Neural cell (in vitro differentiated cells): ENCODE measurements at regions not wholly inside any gene's neighbourhood (a gene's known extent, or its start where the extent isn't known, plus 50 kb on each side); places are given as distances from the start of the nearest gene placed in this dataset.

Experiments used
- H2AFZ ChIP-seq: fragments of 200-600, 300-800 bp; sonication (generic), shearing (Covaris generic); 2 replicates; pipeline ENCODE4 v1.6.0; 2014; ENCODE audit warnings: low read depth, mild to moderate bottlenecking, antibody characterized with exemption, low read length, moderate library complexity
- H3F3A ChIP-seq: fragments of 200-600 bp; shearing (Covaris generic); 2 replicates; pipeline ENCODE4 v1.6.1; 2016; ENCODE audit warnings: mild to moderate bottlenecking, moderate library complexity, mixed read lengths, antibody characterized with exemption, low read length; ENCODE audit not compliant: insufficient read depth, poor library complexity, severe bottlenecking
- H3K27ac ChIP-seq: fragments of 200-600, 300-800 bp; sonication (generic), shearing (Covaris generic); 2 replicates; pipeline ENCODE4 v1.5.1; 2014; ENCODE audit warnings: mild to moderate bottlenecking, low read length, moderate library complexity
- H3K27me3 ChIP-seq: fragments of 300-800, 200-600 bp; sonication (generic), shearing (Covaris generic); 2 replicates; pipeline ENCODE4 v1.6.0; 2014; ENCODE audit warnings: mild to moderate bottlenecking, low read depth, low read length, moderate library complexity; ENCODE audit not compliant: insufficient read depth
- H3K36me3 ChIP-seq: fragments of 300-800, 200-600 bp; sonication (generic), shearing (Covaris generic); 2 replicates; pipeline ENCODE4 v1.5.1; 2014; ENCODE audit warnings: mild to moderate bottlenecking, antibody characterized with exemption, low read length, moderate library complexity; ENCODE audit not compliant: insufficient read depth
- H3K4me2 ChIP-seq: fragments of 300-800, 200-600 bp; sonication (generic), shearing (Covaris generic); 2 replicates; pipeline ENCODE4 v1.6.0; 2014; ENCODE audit warnings: mild to moderate bottlenecking, low read length
- H3K4me3 ChIP-seq: fragments of 300-800, 200-600 bp; sonication (generic), shearing (Covaris generic); 2 replicates; pipeline ENCODE4 v1.5.1; 2014; ENCODE audit warnings: mild to moderate bottlenecking, low read length, moderate library complexity
- H3K79me2 ChIP-seq: fragments of 200-600 bp; shearing (Covaris generic); replicated peaks from 2 replicates; pipeline ENCODE4 v1.6.0; 2014; ENCODE audit warnings: mild to moderate bottlenecking, low read length, moderate library complexity; ENCODE audit not compliant: insufficient read depth
- H3K9ac ChIP-seq: fragments of 300-800, 200-600 bp; sonication (generic), shearing (Covaris generic); 2 replicates; pipeline ENCODE4 v1.6.1; 2016; ENCODE audit warnings: mild to moderate bottlenecking, low read length, mixed read lengths
- H3K9me2 ChIP-seq: fragments of 200-600 bp; shearing (Covaris generic); 2 replicates; pipeline ENCODE4 v1.6.1; 2016; ENCODE audit warnings: mild to moderate bottlenecking, low read length, mixed read lengths; ENCODE audit not compliant: insufficient read depth
- H3K9me3 ChIP-seq: fragments of 200-600, 300-800 bp; sonication (generic), shearing (Covaris generic); 2 replicates; pipeline ENCODE4 v1.6.1; 2016; ENCODE audit warnings: mild to moderate bottlenecking, mixed run types, low read length, moderate library complexity, mixed read lengths
- H4K20me1 ChIP-seq: fragments of 200-600 bp; shearing (Covaris generic); 2 replicates; pipeline ENCODE4 v1.6.1; 2016; ENCODE audit warnings: mild to moderate bottlenecking, mixed run types; ENCODE audit not compliant: insufficient read depth
- EP300 ChIP-seq: fragments of 450-650 bp; conservative IDR thresholded peaks from 2 replicates; pipeline ENCODE4 v1.6.1; 2014; ENCODE audit warnings: antibody characterized with exemption, mild to moderate bottlenecking, moderate library complexity; ENCODE audit not compliant: poor library complexity, severe bottlenecking
- EZH2 ChIP-seq: fragments of 200-600, 300-800 bp; shearing (Covaris generic), sonication (generic); IDR thresholded peaks from 2 replicates; pipeline ENCODE4 v1.6.1; 2014; ENCODE audit warnings: antibody characterized with exemption, low read length, borderline replicate concordance, mild to moderate bottlenecking; ENCODE audit not compliant: insufficient read depth, poor library complexity, severe bottlenecking
- MXI1 ChIP-seq: fragments of 450-650 bp; conservative IDR thresholded peaks from 2 replicates; pipeline ENCODE4 v1.6.1; 2014; ENCODE audit warnings: antibody characterized with exemption, mild to moderate bottlenecking; ENCODE audit not compliant: poor library complexity, severe bottlenecking
- POLR2AphosphoS5 ChIP-seq: IDR thresholded peaks from 2 replicates; pipeline ENCODE4 v1.6.1; 2012
- RAD21 ChIP-seq: fragments of 450-650 bp; conservative IDR thresholded peaks from 2 replicates; pipeline ENCODE4 v1.6.1; 2014; ENCODE audit warnings: antibody characterized with exemption, mild to moderate bottlenecking, moderate library complexity
- SMC3 ChIP-seq: fragments of 450-650 bp; conservative IDR thresholded peaks from 2 replicates; pipeline ENCODE4 v1.6.1; 2014; ENCODE audit warnings: antibody characterized with exemption, mild to moderate bottlenecking, moderate library complexity; ENCODE audit not compliant: poor library complexity
- TAF1 ChIP-seq: IDR thresholded peaks from 2 replicates; pipeline ENCODE4 v1.6.1; 2012; ENCODE audit warnings: low read depth
- TF ChIP-seq, protein P1 (sequence below): fragments of 450-650 bp; IDR thresholded peaks from 2 replicates; pipeline ENCODE4 v1.5.1; 2014; ENCODE audit warnings: antibody characterized with exemption, mild to moderate bottlenecking, moderate library complexity; ENCODE audit not compliant: poor library complexity, severe bottlenecking
- TF ChIP-seq, protein P2 (sequence below): IDR thresholded peaks from 2 replicates; pipeline ENCODE4 v1.6.1; 2012; ENCODE audit warnings: borderline replicate concordance

- no peak overlapping the region for H3K4me2 ChIP-seq
- H3K9me3 ChIP-seq, result no peaks in the 10 kb centered on the region
Observed at GRCh38 chr1:106480629-106481028, 575.8 kb upstream of the PRMT6 start.

DNA sequence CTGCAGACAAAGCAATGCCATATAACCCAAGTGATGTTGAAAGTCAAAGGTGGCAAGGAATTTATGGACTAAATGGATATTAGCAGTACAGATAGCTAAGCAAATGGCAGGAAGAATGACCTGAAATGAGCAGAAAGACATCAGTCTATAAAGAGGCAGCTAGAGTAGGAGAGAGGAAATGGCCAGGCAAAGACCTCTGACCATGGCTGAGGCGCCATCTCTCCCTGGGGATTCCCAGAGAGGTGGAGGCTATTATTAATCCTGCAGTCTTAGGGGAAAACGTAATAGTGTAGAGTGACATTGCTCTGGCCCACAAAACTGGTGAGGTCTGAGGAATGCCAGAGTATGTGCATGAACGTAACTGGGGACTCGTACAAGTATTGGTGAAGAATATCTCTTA lies 563.6 kb upstream of the PRMT6 start:
- no peak overlapping the region for H3K4me2 ChIP-seq
- H2AFZ ChIP-seq, result no peak overlapping the region
- H3K27ac ChIP-seq, result no peak overlapping the region
- peaks cover 7% of the 10 kb centered on the region for H3K9me3 ChIP-seq
- H3K9me2 ChIP-seq, result no peaks in the 10 kb centered on the region
- no peaks in the 10 kb centered on the region for H4K20me1 ChIP-seq
- H3K36me3 ChIP-seq, result no peaks in the 10 kb centered on the region
- H3K9ac ChIP-seq, result no peak overlapping the region
- H3K27me3 ChIP-seq, result no peaks in the 10 kb centered on the region
- no peak overlapping the region for H3K4me3 ChIP-seq
- H3K79me2 ChIP-seq, result no peaks in the 10 kb centered on the region
- H3F3A ChIP-seq, result no peaks in the 10 kb centered on the region
- TF ChIP-seq, protein P1, sequence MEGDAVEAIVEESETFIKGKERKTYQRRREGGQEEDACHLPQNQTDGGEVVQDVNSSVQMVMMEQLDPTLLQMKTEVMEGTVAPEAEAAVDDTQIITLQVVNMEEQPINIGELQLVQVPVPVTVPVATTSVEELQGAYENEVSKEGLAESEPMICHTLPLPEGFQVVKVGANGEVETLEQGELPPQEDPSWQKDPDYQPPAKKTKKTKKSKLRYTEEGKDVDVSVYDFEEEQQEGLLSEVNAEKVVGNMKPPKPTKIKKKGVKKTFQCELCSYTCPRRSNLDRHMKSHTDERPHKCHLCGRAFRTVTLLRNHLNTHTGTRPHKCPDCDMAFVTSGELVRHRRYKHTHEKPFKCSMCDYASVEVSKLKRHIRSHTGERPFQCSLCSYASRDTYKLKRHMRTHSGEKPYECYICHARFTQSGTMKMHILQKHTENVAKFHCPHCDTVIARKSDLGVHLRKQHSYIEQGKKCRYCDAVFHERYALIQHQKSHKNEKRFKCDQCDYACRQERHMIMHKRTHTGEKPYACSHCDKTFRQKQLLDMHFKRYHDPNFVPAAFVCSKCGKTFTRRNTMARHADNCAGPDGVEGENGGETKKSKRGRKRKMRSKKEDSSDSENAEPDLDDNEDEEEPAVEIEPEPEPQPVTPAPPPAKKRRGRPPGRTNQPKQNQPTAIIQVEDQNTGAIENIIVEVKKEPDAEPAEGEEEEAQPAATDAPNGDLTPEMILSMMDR, result no peak
- TF ChIP-seq POLR2AphosphoS5 (no peak), RAD21 (no peak), MXI1 (no peak), TAF1 (no peak), EZH2 (no peak), SMC3 (no peak)
- TF ChIP-seq, protein P2, sequence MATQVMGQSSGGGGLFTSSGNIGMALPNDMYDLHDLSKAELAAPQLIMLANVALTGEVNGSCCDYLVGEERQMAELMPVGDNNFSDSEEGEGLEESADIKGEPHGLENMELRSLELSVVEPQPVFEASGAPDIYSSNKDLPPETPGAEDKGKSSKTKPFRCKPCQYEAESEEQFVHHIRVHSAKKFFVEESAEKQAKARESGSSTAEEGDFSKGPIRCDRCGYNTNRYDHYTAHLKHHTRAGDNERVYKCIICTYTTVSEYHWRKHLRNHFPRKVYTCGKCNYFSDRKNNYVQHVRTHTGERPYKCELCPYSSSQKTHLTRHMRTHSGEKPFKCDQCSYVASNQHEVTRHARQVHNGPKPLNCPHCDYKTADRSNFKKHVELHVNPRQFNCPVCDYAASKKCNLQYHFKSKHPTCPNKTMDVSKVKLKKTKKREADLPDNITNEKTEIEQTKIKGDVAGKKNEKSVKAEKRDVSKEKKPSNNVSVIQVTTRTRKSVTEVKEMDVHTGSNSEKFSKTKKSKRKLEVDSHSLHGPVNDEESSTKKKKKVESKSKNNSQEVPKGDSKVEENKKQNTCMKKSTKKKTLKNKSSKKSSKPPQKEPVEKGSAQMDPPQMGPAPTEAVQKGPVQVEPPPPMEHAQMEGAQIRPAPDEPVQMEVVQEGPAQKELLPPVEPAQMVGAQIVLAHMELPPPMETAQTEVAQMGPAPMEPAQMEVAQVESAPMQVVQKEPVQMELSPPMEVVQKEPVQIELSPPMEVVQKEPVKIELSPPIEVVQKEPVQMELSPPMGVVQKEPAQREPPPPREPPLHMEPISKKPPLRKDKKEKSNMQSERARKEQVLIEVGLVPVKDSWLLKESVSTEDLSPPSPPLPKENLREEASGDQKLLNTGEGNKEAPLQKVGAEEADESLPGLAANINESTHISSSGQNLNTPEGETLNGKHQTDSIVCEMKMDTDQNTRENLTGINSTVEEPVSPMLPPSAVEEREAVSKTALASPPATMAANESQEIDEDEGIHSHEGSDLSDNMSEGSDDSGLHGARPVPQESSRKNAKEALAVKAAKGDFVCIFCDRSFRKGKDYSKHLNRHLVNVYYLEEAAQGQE, result no peak

More at GRCh38 chr1:106480629-106481028, 575.8 kb upstream of the PRMT6 start:
- Histone ChIP-seq H3K27me3 (no peaks in the 10 kb centered on the region), H4K20me1 (no peaks in the 10 kb centered on the region), H3K9me2 (no peaks in the 10 kb centered on the region), H2AFZ (no peak overlapping the region), H3K36me3 (no peaks in the 10 kb centered on the region), H3K4me3 (no peak overlapping the region), H3K9ac (no peak overlapping the region), H3F3A (no peaks in the 10 kb centered on the region), H3K79me2 (no peaks in the 10 kb centered on the region), H3K27ac (no peak overlapping the region)
- TF ChIP-seq TAF1 (no peak), EP300 (no peak)

GRCh38 chr1:106494646-106495045 lies 561.8 kb upstream of the PRMT6 start:
- H4K20me1 ChIP-seq, result no peaks in the 10 kb centered on the region
- H3K36me3 ChIP-seq, result no peaks in the 10 kb centered on the region
- H3K27me3 ChIP-seq, result no peaks in the 10 kb centered on the region
- no peaks in the 10 kb centered on the region for H3K9me3 ChIP-seq
- no peak overlapping the region for H2AFZ ChIP-seq
- no peak overlapping the region for H3K4me2 ChIP-seq
- no peaks in the 10 kb centered on the region for H3K79me2 ChIP-seq
- H3K9me2 ChIP-seq, result no peaks in the 10 kb centered on the region
- TF ChIP-seq POLR2AphosphoS5 (no peak), RAD21 (no peak), SMC3 (no peak), EP300 (no peak), EZH2 (no peak), TAF1 (no peak), MXI1 (no peak)
- TF ChIP-seq, protein P1, result no peak
- TF ChIP-seq, protein P2, result no peak
- no peak overlapping the region for H3K27ac ChIP-seq
- no peak overlapping the region for H3K9ac ChIP-seq
- H3F3A ChIP-seq, result no peaks in the 10 kb centered on the region
- no peak overlapping the region for H3K4me3 ChIP-seq
